Astrocyte of the cerebellum (primary cell): ENCODE measurements at regions not wholly inside any gene's neighbourhood (a gene's known extent, or its start where the extent isn't known, plus 50 kb on each side); places are given as distances from the start of the nearest gene placed in this dataset.

Experiments used
- DNase-seq: peaks from one replicate; pipeline ENCODE4 v3.0.0-alpha.2; 2011; ENCODE audit warnings: low read depth
- H3K4me3 ChIP-seq: 2 replicates; pipeline ENCODE4 v1.5.1; 2011; ENCODE audit warnings: mild to moderate bottlenecking, low read depth, low read length, moderate library complexity
- in situ Hi-C: cut with HindIII; loops from 2 replicates; pipeline ENCODE4 v1.10.0; 2017; ENCODE audit warnings: low sequenced_read_pairs
- TF ChIP-seq, protein P1 (sequence below): IDR thresholded peaks from 2 replicates; pipeline ENCODE4 v1.5.1; 2012; ENCODE audit warnings: low read length, low read depth, moderate library complexity, mild to moderate bottlenecking; ENCODE audit errors: missing control alignments

DNA sequence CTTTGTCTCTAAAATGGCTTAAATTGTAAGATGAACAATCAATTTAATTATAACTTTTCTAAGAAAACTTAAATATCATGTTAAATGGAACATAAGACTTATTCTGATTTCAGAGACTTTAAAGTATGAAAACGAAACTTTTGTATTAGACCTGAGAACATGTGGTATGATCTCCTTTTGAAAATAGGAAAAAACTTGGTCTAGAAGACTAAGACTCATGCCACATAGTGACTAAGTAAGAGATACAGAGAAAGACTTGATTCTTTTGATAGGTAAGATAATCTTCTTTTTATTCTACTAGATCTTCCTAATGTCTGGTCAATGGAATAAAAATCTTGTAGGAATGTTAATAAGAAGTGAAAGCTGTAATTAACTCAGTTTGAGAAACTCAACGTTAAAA is 326.3 kb upstream of the GRIA3 start:
- TF ChIP-seq, protein P1, sequence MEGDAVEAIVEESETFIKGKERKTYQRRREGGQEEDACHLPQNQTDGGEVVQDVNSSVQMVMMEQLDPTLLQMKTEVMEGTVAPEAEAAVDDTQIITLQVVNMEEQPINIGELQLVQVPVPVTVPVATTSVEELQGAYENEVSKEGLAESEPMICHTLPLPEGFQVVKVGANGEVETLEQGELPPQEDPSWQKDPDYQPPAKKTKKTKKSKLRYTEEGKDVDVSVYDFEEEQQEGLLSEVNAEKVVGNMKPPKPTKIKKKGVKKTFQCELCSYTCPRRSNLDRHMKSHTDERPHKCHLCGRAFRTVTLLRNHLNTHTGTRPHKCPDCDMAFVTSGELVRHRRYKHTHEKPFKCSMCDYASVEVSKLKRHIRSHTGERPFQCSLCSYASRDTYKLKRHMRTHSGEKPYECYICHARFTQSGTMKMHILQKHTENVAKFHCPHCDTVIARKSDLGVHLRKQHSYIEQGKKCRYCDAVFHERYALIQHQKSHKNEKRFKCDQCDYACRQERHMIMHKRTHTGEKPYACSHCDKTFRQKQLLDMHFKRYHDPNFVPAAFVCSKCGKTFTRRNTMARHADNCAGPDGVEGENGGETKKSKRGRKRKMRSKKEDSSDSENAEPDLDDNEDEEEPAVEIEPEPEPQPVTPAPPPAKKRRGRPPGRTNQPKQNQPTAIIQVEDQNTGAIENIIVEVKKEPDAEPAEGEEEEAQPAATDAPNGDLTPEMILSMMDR = no peak
- DNase-seq = no peak
- no peak overlapping the region for H3K4me3 ChIP-seq
- in situ Hi-C loops = no loop called here

DNA sequence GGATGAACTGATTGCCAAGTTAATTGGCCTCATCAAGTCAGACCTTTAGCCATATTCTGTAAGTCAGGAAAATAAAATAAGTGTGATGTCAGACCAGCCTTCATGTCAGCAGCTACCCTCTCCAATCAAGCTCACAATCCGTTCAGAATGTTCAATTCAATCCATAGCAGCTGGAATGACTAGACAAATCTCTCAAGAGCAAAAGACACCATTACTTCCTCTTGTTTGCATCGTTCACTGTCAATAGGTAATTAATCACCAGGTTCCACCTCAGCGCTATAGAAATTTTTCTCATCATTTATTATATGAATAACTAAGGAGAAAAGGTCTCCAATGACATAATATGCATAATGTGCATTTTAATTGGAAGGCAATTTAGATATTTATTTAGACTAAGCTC is 321.0 kb upstream of the GRIA3 start:
- TF ChIP-seq, protein P1 = no peak
- in situ Hi-C loops = no loop called here
- DNase-seq = no peak
- H3K4me3 ChIP-seq = no peak overlapping the region

DNA sequence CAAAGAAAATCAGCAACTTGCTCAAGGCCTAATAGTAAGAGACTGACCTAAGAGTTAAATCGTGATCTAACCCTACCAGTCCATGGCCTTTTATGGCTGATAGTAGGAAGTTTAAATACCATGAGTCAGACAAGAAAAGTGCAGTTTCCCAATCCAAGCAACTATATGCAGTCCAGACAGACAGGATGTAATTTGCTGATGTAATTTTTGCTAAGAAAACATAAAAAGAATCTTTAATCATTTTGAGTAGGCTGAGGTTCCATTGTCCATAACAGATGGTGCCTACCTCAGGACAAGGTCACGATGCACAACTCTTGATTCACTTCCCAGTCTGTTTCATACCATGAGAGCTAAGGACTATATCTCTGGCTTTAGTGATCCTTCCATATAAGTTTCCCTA is 317.5 kb upstream of the GRIA3 start:
- in situ Hi-C loops = no loop called here
- no peak overlapping the region for H3K4me3 ChIP-seq
- DNase-seq = no peak

DNA sequence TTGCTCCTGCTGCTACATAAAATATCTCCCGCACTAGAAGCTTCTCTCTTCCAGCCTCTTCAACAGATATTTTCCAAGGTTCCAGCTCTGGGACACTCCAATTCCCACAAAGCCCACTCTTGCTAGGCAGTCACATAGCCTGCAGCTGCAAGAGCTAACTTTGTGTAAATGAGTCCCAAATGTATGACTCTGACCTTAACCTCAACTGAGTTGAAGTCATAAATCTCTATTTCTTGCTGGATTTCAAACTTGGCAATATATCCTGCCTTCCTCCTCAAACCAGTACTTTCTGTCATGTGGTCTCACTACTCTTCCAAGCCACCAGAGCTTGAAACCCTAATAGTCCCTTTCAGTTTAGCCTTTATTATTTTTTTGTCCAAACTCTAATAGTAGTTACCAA is 315.4 kb upstream of the GRIA3 start:
- in situ Hi-C loops = no loop called here
- no peak for DNase-seq
- no peak overlapping the region for H3K4me3 ChIP-seq
- TF ChIP-seq, protein P1 = no peak

More for the DNA sequence above, 317.5 kb upstream of the GRIA3 start:
- TF ChIP-seq, protein P1 = no peak

DNA sequence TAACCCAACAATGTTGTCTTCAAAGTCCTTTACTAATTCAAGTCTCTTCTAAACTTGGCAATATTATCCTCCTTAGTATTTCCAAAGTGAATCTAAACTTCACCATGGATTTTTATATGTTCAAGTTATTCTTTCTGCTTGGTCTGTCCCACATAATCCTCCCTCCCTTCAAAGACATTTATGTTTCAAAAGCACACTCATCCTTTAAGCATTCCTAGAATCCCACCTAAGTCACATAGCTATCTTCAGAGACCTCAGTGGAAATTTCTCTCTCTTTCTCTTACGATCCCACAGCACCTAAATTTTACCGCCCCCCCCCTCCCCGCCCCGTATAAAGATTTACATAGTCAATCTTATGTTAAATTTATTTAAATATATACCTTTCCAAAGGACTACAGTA is 314.9 kb upstream of the GRIA3 start:
- TF ChIP-seq, protein P1 = no peak
- DNase-seq = no peak
- H3K4me3 ChIP-seq = no peak overlapping the region
- in situ Hi-C loops = no loop called here

DNA sequence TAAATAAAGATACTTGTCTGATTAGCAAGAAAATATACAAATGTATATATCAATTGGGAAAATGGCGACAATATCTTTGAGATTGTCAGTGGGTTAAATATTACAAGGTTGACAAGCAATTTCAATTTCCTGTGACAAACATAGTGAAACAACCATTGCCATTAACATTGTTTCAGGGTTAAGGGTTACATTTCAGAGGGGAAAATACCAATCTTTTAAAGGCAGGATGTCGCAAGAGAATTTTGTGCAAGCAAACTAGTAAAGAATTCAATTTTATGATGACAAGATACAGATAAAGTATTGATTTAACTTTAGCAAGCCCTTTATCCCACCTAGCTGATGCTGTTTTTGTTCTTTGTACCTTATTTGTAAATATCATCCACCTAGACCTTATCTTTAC is 305.8 kb upstream of the GRIA3 start:
- no peak overlapping the region for H3K4me3 ChIP-seq
- TF ChIP-seq, protein P1 = no peak
- in situ Hi-C loops = no loop called here
- DNase-seq = no peak

DNA sequence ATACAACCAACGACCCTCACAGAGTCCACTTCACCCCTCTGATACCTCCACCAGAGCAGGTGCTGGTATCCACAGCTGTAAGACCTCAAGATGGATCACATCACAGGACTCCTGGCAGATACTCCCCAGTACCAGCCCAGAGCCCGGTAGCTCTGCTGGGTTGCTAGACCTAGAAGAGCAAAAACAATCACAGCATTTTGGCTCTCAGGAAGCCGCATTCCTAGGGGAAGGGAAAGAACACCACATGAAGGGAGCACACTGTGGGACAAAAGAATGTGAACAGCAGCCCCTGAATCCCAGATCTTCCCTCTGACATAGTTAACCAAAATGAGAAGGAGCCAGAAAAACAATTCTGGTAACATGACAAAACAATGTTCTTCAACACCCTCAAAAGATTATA is 303.1 kb upstream of the GRIA3 start:
- no peak overlapping the region for H3K4me3 ChIP-seq
- TF ChIP-seq, protein P1 = no peak
- no peak for DNase-seq
- in situ Hi-C loops = no loop called here
